ENCODE measurements at regions not wholly inside any gene's neighbourhood (a gene's known extent, or its start where the extent isn't known, plus 50 kb on each side); places are given as distances from the start of the nearest gene placed in this dataset.
A peak's percentile ranks its signal among the peaks of the same experiment; 100 is the strongest.

DNA sequence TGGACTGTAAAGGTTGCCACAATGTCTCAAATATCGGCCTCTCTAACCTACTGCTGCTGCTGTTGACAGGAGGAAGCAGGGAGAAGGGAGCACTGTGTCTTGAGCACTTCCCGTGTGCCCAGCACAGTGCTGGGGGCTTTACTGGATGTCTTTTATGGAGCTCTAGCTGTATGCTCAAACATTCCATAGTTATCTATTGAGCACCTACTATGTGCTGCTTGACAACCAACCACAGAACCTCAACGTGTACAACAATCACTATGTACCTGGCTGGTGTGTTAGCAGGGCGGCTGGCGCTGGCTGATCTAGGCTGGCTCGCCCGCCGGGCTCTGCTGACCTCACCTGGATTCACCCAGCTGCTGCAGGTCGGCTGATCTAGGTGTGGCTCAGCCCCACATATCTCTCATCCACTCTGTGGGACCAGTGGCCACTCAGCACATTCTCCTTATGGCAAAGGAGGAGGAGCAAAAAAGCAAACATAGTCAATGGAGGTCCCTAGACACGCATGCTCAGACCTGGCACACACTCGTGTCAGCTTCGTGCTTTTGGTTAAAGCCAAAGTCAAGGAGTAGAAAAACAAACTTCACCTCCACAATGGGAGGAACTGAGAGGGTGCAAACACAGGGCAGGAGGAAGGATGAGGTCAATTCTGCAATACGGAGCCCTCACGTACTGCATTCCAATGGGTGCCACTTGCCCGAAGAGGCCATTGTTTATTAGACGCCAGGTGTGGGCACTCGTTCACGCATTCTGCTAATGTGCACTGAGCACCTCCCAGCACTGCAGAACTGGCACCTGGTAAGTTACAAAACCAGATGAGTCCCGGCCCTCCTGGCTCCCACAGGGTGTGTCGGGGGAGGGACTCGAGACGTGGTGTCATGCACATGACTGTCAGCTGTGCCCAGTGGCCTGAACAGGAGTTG is 147.2 kb downstream of the SCARB1 start:
- ATAC-seq (no peak), DNase-seq (no peak)
- peaks cover 22% of the 10 kb centered on the region for H3K4me1 Mint-ChIP-seq
- ChIA-PET CTCF (no interaction called here), POLR2A (no interaction called here)
- H3K27me3 Mint-ChIP-seq: peaks cover 2% of the 10 kb centered on the region
- no peaks in the 10 kb centered on the region for H3K36me3 Mint-ChIP-seq (ENCODE audit: low read depth)
- no peaks in the 10 kb centered on the region for H3K9me3 Mint-ChIP-seq (ENCODE audit: low read depth)
- H3K27ac Mint-ChIP-seq: no peak overlapping the region
- intact Hi-C loops (cut with DNase I, micrococcal nuclease): no loop called here
- no peak overlapping the region for H3K4me3 Mint-ChIP-seq

DNA sequence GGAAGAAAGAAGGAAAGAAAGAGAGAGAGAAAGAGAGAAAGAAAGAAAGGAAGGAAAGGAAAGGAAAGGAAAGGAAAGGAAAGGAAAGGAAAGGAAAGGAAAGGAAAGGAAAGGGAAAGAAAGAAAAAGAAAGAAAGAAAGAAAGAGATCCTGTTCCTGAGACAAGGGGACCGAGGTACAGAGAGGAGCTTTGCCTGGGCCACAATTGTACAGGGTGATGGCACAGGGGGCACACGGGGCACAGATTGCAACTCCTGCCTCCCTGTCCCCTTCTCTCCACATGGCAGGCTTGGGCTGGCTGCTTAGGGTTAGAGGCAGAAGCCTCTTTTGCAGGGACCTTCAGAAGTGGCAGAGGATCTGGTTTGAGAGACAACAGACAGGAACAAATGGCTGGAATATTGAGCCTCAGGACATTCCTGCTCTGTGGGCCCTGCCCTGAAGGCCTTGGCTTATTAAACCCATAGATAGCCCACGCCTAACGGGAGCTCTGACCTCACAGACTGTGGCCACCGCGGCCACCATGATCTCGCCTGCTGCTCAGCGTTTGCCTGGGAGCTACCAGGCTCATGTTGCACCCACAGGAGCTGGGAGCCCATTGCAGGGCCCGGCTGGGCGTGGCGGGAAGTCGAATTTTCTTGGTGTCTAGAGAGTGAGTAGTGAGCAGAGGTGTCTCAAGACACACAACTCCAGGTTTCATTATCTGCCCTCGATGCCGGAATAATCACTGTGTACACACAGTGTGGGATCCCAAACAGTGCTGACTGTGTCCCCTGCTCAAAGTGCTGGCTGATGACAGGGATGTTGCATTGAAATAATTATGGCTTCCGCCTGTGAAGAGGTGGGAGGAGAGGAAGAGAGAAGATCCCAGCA is 147.9 kb upstream of the NCOR2 start:
- Mint-ChIP-seq H3K36me3 (ENCODE audit: low read depth) (no peaks in the 10 kb centered on the region), H3K4me1 (peaks cover 22% of the 10 kb centered on the region), H3K4me3 (no peak overlapping the region), H3K9me3 (ENCODE audit: low read depth) (no peaks in the 10 kb centered on the region), H3K27me3 (peaks cover 2% of the 10 kb centered on the region), H3K27ac (no peak overlapping the region)
- ChIA-PET POLR2A (interaction anchor here (0.6 kb wide), 1 partner anchor 312 kb away, joined by 3 read pairs; no protein-coding TSS in a partner anchor), CTCF (interaction anchor here (0.5 to 0.8 kb wide), 3 partner anchors 22 to 87 kb away, joined by 3 read pairs; no protein-coding TSS in a partner anchor)
- no peak for DNase-seq
- no peak for ATAC-seq
- intact Hi-C loops (cut with DNase I, micrococcal nuclease): no loop called here

GRCh38 chr12:124713436-124714082 is 146.1 kb upstream of the NCOR2 start:
- Mint-ChIP-seq H3K27me3 (peaks cover 2% of the 10 kb centered on the region), H3K27ac (peak overlapping the region; percentile 81), H3K4me1 (peaks cover 22% of the 10 kb centered on the region), H3K36me3 (ENCODE audit: low read depth) (no peaks in the 10 kb centered on the region), H3K4me3 (peak overlapping the region; percentile 58), H3K9me3 (ENCODE audit: low read depth) (no peaks in the 10 kb centered on the region)
- POLR2A ChIA-PET: interaction anchor here (0.6 kb wide), 1 partner anchor 35 kb away, joined by 6 read pairs; no protein-coding TSS in a partner anchor
- DNase-seq: peak; percentile 74
- intact Hi-C loops (cut with DNase I, micrococcal nuclease): loop anchor here (1.0 to 5.0 kb wide), 10 partner anchors 23 to 323 kb away; no protein-coding TSS in a partner anchor
- CTCF ChIA-PET: no interaction called here
- peak; percentile 96 for ATAC-seq

GRCh38 chr12:124713041-124713435 is 145.6 kb upstream of the NCOR2 start:
- peaks cover 2% of the 10 kb centered on the region for H3K27me3 Mint-ChIP-seq
- H3K36me3 Mint-ChIP-seq (ENCODE audit: low read depth): no peaks in the 10 kb centered on the region

GRCh38 chr12:124711344-124711743 is 143.9 kb upstream of the NCOR2 start:
- DNase-seq (no peak), ATAC-seq (no peak)
- peaks cover 2% of the 10 kb centered on the region for H3K27me3 Mint-ChIP-seq
- no peaks in the 10 kb centered on the region for H3K9me3 Mint-ChIP-seq (ENCODE audit: low read depth)
- ChIA-PET CTCF (interaction anchor here (0.6 to 1.1 kb wide), 4 partner anchors 51 to 1436 kb away, joined by 3 to 4 read pairs (median 3); no protein-coding TSS in a partner anchor), POLR2A (interaction anchor here (0.6 kb wide), 1 partner anchor 592 kb away, joined by 5 read pairs; no protein-coding TSS in a partner anchor)
- no peaks in the 10 kb centered on the region for H3K36me3 Mint-ChIP-seq (ENCODE audit: low read depth)
- intact Hi-C loops (cut with DNase I, micrococcal nuclease): loop anchor here (5.0 kb wide), 2 partner anchors 244 to 259 kb away; no protein-coding TSS in a partner anchor
- H3K27ac Mint-ChIP-seq: no peak overlapping the region
- no peak overlapping the region for H3K4me3 Mint-ChIP-seq
- peaks cover 22% of the 10 kb centered on the region for H3K4me1 Mint-ChIP-seq

More at GRCh38 chr12:124713041-124713435, 145.6 kb upstream of the NCOR2 start:
- CTCF ChIA-PET: no interaction called here
- Mint-ChIP-seq H3K4me1 (peaks cover 22% of the 10 kb centered on the region), H3K4me3 (peak overlapping the region; percentile 58), H3K27ac (peak overlapping the region; percentile 71), H3K9me3 (ENCODE audit: low read depth) (no peaks in the 10 kb centered on the region)
- DNase-seq (peak; percentile 24), ATAC-seq (peak; percentile 12)
- POLR2A ChIA-PET: no interaction called here
- intact Hi-C loops (cut with DNase I, micrococcal nuclease): loop anchor here (1.0 to 5.0 kb wide), 10 partner anchors 23 to 322 kb away; no protein-coding TSS in a partner anchor

GRCh38 chr12:124709722-124710687 is 142.6 kb upstream of the NCOR2 start:
- no peak for DNase-seq
- Mint-ChIP-seq H3K27ac (no peak overlapping the region), H3K4me3 (no peak overlapping the region), H3K36me3 (ENCODE audit: low read depth) (no peaks in the 10 kb centered on the region), H3K4me1 (peaks cover 22% of the 10 kb centered on the region), H3K27me3 (no peaks in the 10 kb centered on the region), H3K9me3 (ENCODE audit: low read depth) (no peaks in the 10 kb centered on the region)
- ChIA-PET CTCF (interaction anchor here (0.5 to 1.0 kb wide), 3 partner anchors 37 to 772 kb away, joined by 3 read pairs; no protein-coding TSS in a partner anchor), POLR2A (no interaction called here)
- ATAC-seq: no peak
- intact Hi-C loops (cut with DNase I, micrococcal nuclease): loop anchor here (5.0 kb wide), 2 partner anchors 243 to 258 kb away; no protein-coding TSS in a partner anchor

DNA sequence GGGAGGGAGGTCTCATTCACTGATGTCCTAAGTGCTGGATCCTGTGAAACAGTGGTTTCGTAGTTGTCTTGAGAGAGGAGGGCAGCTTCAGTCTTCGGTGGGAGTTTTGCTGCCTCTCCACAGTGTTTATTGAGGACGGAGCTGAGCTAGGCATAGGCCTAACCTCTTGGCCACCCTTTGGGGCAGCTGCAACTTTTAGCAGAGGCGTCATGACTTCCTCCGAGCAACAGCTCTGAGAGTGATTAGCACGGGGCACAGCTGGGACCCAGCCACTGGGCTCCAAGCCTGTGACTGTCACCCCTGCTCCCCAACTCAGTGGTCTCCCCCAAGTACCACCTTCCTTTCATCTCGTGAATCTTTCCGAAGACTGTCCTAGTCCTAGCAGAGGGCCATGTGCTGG is 139.9 kb upstream of the NCOR2 start:
- ChIA-PET POLR2A (no interaction called here), CTCF (no interaction called here)
- Mint-ChIP-seq H3K27ac (no peak overlapping the region), H3K4me3 (no peak overlapping the region), H3K9me3 (ENCODE audit: low read depth) (no peaks in the 10 kb centered on the region), H3K27me3 (no peaks in the 10 kb centered on the region), H3K4me1 (no peaks in the 10 kb centered on the region), H3K36me3 (ENCODE audit: low read depth) (no peaks in the 10 kb centered on the region)
- DNase-seq (no peak), ATAC-seq (no peak)
- intact Hi-C loops (cut with DNase I, micrococcal nuclease): no loop called here

DNA sequence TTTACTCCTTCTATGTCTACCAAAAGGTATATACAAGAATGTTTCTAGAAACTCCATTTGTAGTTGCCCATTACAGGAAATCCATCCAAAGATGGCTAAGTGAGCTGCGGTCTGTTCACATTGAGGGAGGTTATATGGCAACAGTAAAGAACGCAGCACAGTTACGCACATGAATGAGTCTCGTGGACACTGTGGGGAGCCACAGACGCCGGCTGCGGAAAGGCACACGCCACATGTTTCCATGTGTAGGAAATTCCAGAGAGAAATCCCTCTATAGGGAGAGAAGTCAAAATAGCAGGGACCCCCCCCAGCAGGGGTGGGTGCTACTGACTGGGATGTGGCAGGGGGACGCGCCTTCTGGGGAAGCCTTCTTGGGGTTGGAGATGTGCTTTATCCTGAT is 139.0 kb upstream of the NCOR2 start:
- CTCF ChIA-PET: interaction anchor here (0.6 kb wide), 1 partner anchor 260 kb away, joined by 3 read pairs; no protein-coding TSS in a partner anchor
- H3K4me1 Mint-ChIP-seq: no peaks in the 10 kb centered on the region
- no peaks in the 10 kb centered on the region for H3K9me3 Mint-ChIP-seq (ENCODE audit: low read depth)
- no peak overlapping the region for H3K27ac Mint-ChIP-seq
- DNase-seq (no peak), ATAC-seq (no peak)
- intact Hi-C loops (cut with DNase I, micrococcal nuclease): no loop called here
- H3K4me3 Mint-ChIP-seq: no peak overlapping the region
- POLR2A ChIA-PET: no interaction called here
- H3K27me3 Mint-ChIP-seq: no peaks in the 10 kb centered on the region
- no peaks in the 10 kb centered on the region for H3K36me3 Mint-ChIP-seq (ENCODE audit: low read depth)

DNA sequence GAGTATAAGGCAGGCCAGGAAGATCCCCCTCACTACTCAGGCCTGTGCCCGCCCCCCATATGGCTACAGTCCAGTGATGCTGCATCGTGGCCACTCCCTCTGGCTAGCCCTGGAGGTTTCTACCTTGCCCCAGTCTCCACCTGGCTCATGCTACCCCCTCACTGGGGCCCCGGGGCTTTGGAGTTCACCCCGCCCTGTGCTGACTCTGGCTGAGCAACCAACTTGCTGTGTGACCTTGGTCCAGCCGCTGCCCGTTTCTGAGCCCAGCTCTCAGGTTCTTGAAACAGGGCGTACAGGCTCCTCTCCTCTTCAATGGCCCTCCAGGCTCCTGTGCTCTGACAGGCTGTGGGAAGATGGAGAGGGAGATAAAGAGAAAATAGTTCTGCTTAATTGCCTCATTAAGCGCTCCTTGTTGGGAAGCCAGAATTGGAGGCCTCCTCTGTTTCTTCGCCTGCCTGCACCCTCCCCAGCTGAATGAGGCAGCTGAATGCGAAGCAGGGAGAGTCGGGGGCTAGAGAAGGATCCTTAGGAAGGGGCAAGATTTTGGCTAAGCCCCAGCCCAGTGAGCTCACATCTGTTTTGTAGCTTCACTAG is 138.2 kb upstream of the NCOR2 start:
- DNase-seq (no peak), ATAC-seq (no peak)
- no peaks in the 10 kb centered on the region for H3K36me3 Mint-ChIP-seq (ENCODE audit: low read depth)
- ChIA-PET CTCF (no interaction called here), POLR2A (no interaction called here)
- no peaks in the 10 kb centered on the region for H3K4me1 Mint-ChIP-seq
- no peaks in the 10 kb centered on the region for H3K27me3 Mint-ChIP-seq
- H3K27ac Mint-ChIP-seq: no peak overlapping the region
- intact Hi-C loops (cut with DNase I, micrococcal nuclease): no loop called here
- no peak overlapping the region for H3K4me3 Mint-ChIP-seq
- H3K9me3 Mint-ChIP-seq (ENCODE audit: low read depth): no peaks in the 10 kb centered on the region

GRCh38 chr12:124704619-124705018 is 137.2 kb upstream of the NCOR2 start:
- Mint-ChIP-seq H3K4me1 (no peaks in the 10 kb centered on the region), H3K9me3 (ENCODE audit: low read depth) (no peaks in the 10 kb centered on the region), H3K36me3 (ENCODE audit: low read depth) (no peaks in the 10 kb centered on the region), H3K27me3 (no peaks in the 10 kb centered on the region), H3K4me3 (no peak overlapping the region), H3K27ac (no peak overlapping the region)
- ATAC-seq: no peak
- POLR2A ChIA-PET: interaction anchor here (0.7 kb wide), 1 partner anchor 36 kb away, joined by 3 read pairs; no protein-coding TSS in a partner anchor
- DNase-seq: no peak
- CTCF ChIA-PET: interaction anchor here (0.8 kb wide), 1 partner anchor 1553 kb away, joined by 3 read pairs; no protein-coding TSS in a partner anchor
- intact Hi-C loops (cut with DNase I, micrococcal nuclease): no loop called here

Measured in activated CD4-positive, alpha-beta T cell treated with anti-CD3 and anti-CD28 coated beads for 36 hours (primary cell).